Fibroblast of lung (primary cell): ENCODE measurements at regions not wholly inside any gene's neighbourhood (a gene's known extent, or its start where the extent isn't known, plus 50 kb on each side); places are given as distances from the start of the nearest gene placed in this dataset.

Experiments used
- DNase-seq, 2 donors: peaks; one replicate each; pipeline versions ENCODE4 v3.0.0 to v3.0.0-alpha.2; 2010; ENCODE audit warnings: low read depth in 2 of 2
- H2AFZ ChIP-seq: 2 replicates; pipeline ENCODE4 v1.5.1; 2012; ENCODE audit warnings: low read length, control low read depth, inconsistent platforms
- H3K27ac ChIP-seq: 2 replicates; pipeline ENCODE4 v1.5.1; 2011; ENCODE audit warnings: low read length, control low read depth; ENCODE audit not compliant: insufficient read depth
- H3K27me3 ChIP-seq: 2 replicates; pipeline ENCODE4 v1.5.1; 2011; ENCODE audit warnings: mild to moderate bottlenecking, low read length; ENCODE audit not compliant: control insufficient read depth, insufficient read depth
- H3K36me3 ChIP-seq: 2 replicates; pipeline ENCODE4 v1.5.1; 2011; ENCODE audit warnings: low read length; ENCODE audit not compliant: control insufficient read depth, insufficient read depth
- H3K4me1 ChIP-seq: 2 replicates; pipeline ENCODE4 v1.5.1; 2011; ENCODE audit warnings: low read length; ENCODE audit not compliant: control insufficient read depth, insufficient read depth; ENCODE audit errors: extremely low read depth
- H3K4me2 ChIP-seq: 2 replicates; pipeline ENCODE4 v1.5.1; 2011; ENCODE audit warnings: low read length, control low read depth; ENCODE audit not compliant: insufficient read depth; ENCODE audit errors: extremely low read depth
- H3K4me3 ChIP-seq, 4 experiments: fragments of 200-600 bp in 1 of 4; sonication (generic) in 1 of 4; replicated peaks in 1 of 4; 2 replicates each; pipeline ENCODE4 v1.5.1; 2011 to 2016; ENCODE audit warnings: low read length in 4 of 4, low read depth in 3 of 4, mild to moderate bottlenecking in 3 of 4, control low read depth in 2 of 4, inconsistent platforms in 1 of 4, mixed read lengths in 1 of 4; ENCODE audit not compliant: insufficient read depth in 1 of 4; ENCODE audit errors: control extremely low read depth in 1 of 4
- H3K79me2 ChIP-seq: 2 replicates; pipeline ENCODE4 v1.5.1; 2012; ENCODE audit warnings: mild to moderate bottlenecking, low read length, inconsistent platforms; ENCODE audit not compliant: control insufficient read depth, insufficient read depth
- H3K9ac ChIP-seq: 2 replicates; pipeline ENCODE4 v1.5.1; 2011; ENCODE audit warnings: mild to moderate bottlenecking, low read length, control low read depth; ENCODE audit not compliant: insufficient read depth
- H3K9me3 ChIP-seq: 2 replicates; pipeline ENCODE4 v1.5.1; 2012; ENCODE audit warnings: low read depth, low read length; ENCODE audit not compliant: control insufficient read depth, insufficient read depth
- H4K20me1 ChIP-seq: 2 replicates; pipeline ENCODE4 v1.5.1; 2011; ENCODE audit warnings: low read length; ENCODE audit not compliant: control insufficient read depth, insufficient read depth; ENCODE audit errors: extremely low read depth
- EZH2 ChIP-seq: IDR thresholded peaks from 2 replicates; pipeline ENCODE4 v1.5.1; 2012; ENCODE audit warnings: low read length, control low read depth, mild to moderate bottlenecking; ENCODE audit errors: missing control alignments
- TF ChIP-seq, protein P1 (sequence below), 2 donors: IDR thresholded peaks in 1 of 2; conservative IDR thresholded peaks in 1 of 2; 1 replicate in 1 of 2; 2 replicates in 1 of 2; pipeline ENCODE4 v1.5.1; 2011 to 2012; ENCODE audit warnings: low read length in 2 of 2, control low read depth in 1 of 2, inconsistent platforms in 1 of 2, low read depth in 1 of 2, mild to moderate bottlenecking in 1 of 2

DNA sequence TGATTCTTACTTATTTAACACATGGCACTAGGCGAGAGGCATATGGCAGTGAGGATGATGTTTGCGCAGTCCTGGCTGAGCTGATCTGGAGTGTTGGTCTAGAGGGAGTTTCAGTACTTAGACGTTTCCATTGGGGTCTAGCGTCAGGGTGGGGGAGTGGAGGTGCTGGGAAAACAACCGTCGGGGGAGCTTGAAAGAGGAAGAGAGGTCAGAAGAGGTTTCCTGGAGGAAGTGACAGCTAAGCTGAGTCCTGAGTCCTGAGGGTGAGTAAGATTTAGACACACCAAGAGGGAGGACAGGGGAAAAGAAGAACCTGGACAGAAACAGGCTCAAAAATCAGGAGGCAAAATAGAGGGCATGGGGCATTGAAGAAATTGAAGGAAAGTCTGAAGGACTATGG, 81.4 kb downstream of the ALOX5AP start:
- H3K27ac ChIP-seq, result no peak overlapping the region
- H4K20me1 ChIP-seq, result no peaks in the 10 kb centered on the region
- no peak for DNase-seq
- no peaks in the 10 kb centered on the region for H3K36me3 ChIP-seq
- no peak overlapping the region for H3K4me2 ChIP-seq
- H3K4me3 ChIP-seq, result no peak overlapping the region
- H3K4me1 ChIP-seq, result peaks cover 6% of the 10 kb centered on the region
- H3K27me3 ChIP-seq, result no peaks in the 10 kb centered on the region
- H3K79me2 ChIP-seq, result no peaks in the 10 kb centered on the region
- H3K9me3 ChIP-seq, result no peaks in the 10 kb centered on the region
- TF ChIP-seq EZH2, result no peak
- TF ChIP-seq, protein P1, sequence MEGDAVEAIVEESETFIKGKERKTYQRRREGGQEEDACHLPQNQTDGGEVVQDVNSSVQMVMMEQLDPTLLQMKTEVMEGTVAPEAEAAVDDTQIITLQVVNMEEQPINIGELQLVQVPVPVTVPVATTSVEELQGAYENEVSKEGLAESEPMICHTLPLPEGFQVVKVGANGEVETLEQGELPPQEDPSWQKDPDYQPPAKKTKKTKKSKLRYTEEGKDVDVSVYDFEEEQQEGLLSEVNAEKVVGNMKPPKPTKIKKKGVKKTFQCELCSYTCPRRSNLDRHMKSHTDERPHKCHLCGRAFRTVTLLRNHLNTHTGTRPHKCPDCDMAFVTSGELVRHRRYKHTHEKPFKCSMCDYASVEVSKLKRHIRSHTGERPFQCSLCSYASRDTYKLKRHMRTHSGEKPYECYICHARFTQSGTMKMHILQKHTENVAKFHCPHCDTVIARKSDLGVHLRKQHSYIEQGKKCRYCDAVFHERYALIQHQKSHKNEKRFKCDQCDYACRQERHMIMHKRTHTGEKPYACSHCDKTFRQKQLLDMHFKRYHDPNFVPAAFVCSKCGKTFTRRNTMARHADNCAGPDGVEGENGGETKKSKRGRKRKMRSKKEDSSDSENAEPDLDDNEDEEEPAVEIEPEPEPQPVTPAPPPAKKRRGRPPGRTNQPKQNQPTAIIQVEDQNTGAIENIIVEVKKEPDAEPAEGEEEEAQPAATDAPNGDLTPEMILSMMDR (conservative IDR thresholded peaks at IDR 0.05 in 1 of 2, IDR thresholded peaks at IDR 0.05 in 1 of 2; ENCODE audit: low read depth in 1 of 2, low read length in 2 of 2), result no peak
- H3K9ac ChIP-seq, result no peak overlapping the region
- H2AFZ ChIP-seq, result no peak overlapping the region

DNA sequence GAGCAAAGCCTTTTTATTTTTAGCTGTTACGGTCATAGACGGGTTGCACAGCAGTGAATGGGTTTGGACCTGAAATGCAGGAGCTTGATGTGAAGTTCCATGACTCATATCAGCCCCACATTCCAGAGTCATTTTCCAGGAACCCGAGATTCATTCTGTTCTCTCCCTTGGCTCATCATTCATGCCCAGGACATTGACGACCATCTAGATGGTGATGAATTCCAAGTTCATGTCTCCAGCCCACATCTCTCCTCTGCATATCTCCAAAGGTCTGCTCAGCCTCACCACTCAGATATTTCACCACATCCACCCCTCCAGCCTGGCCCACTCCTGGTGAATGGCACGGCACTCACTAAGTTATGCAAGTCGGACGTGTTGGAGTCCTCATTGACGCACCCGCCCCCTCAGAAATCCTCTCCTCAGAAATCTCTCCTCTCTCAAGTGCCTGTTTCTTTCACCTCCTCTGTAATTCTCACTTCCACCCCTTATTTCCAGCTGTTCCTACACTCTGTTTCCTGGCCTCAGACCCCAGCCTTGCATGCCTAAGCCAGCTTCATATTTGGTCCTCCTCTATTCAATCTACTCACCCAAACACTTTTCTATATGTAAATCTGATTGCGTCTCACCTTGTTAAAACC, 83.1 kb downstream of the ALOX5AP start:
- H3K9me3 ChIP-seq, result no peaks in the 10 kb centered on the region
- peaks cover 6% of the 10 kb centered on the region for H3K4me1 ChIP-seq
- H3K36me3 ChIP-seq, result no peaks in the 10 kb centered on the region
- no peak overlapping the region for H3K9ac ChIP-seq
- peak overlapping the region; percentile 11 for H3K27ac ChIP-seq
- no peak overlapping the region for H2AFZ ChIP-seq
- H3K27me3 ChIP-seq, result no peaks in the 10 kb centered on the region
- H3K79me2 ChIP-seq, result no peaks in the 10 kb centered on the region
- TF ChIP-seq, protein P1 (conservative IDR thresholded peaks at IDR 0.05 in 1 of 2, IDR thresholded peaks at IDR 0.05 in 1 of 2; ENCODE audit: low read depth in 1 of 2, low read length in 2 of 2), result no peak
- TF ChIP-seq EZH2, result no peak
- H4K20me1 ChIP-seq, result no peaks in the 10 kb centered on the region
- H3K4me3 ChIP-seq, result no peak overlapping the region
- peak overlapping the region; percentile 15 for H3K4me2 ChIP-seq
- peak; percentile 34 to 100 for DNase-seq

DNA sequence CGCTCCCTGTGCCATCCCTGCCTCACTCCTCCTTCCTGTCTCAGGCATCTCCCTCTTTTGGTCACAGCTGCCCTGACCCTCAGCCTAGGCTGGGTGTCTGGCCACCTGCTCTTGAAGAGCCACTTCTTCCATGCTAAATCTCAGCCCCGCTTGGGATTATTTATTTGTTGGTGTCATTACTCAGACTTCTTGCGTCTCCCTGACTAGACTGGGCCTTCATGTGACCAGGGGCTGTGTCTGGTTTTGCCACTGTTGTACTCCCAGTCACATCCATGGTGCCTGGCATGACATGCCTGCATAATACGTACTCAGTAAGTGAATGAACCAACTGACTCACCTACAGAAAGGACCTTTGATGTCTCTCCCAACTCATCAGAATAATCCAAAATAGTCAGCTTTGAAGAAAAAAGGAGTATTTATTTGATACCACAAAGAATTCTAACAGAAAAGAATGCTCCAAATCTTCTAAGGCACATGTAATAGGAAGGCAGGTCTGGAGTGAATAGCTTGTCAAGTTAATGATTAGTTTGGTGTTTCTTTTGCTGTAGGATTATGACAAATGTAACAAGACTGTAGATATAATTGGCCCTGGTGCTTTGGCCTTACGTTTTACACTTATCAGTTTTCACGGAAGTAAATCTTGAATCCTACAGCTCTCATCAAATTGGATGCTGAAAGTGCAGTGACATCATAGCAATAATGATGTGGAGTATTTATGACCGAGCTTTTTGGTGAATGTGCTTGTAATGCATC, 84.0 kb downstream of the ALOX5AP start:
- Histone ChIP-seq H3K4me3 (no peak overlapping the region), H3K79me2 (no peaks in the 10 kb centered on the region), H3K9ac (no peak overlapping the region), H3K27me3 (no peaks in the 10 kb centered on the region), H3K4me1 (peaks cover 6% of the 10 kb centered on the region), H3K4me2 (no peak overlapping the region), H3K27ac (no peak overlapping the region), H4K20me1 (no peaks in the 10 kb centered on the region), H3K9me3 (no peaks in the 10 kb centered on the region), H2AFZ (no peak overlapping the region), H3K36me3 (no peaks in the 10 kb centered on the region)
- TF ChIP-seq, protein P1 (conservative IDR thresholded peaks at IDR 0.05 in 1 of 2, IDR thresholded peaks at IDR 0.05 in 1 of 2; ENCODE audit: low read depth in 1 of 2, low read length in 2 of 2), result no peak
- no peak for TF ChIP-seq EZH2
- peak in 1 of 2 donors; percentile 75 for DNase-seq
